ENCODE measurements at regions not wholly inside any gene's neighbourhood (a gene's known extent, or its start where the extent isn't known, plus 50 kb on each side); places are given as distances from the start of the nearest gene placed in this dataset.

GRCh38 chr2:63776382-63776781 is 65.3 kb upstream of the UGP2 start:
- TF ChIP-seq CTCF (IDR thresholded peaks at IDR 0.05) = no peak
- ATAC-seq (ENCODE audit: low FRiP score) = no peak
- DNase-seq (ENCODE audit: low spot score) = no peak

GRCh38 chr2:63777816-63778215 is 63.9 kb upstream of the UGP2 start:
- DNase-seq (ENCODE audit: low spot score) = no peak
- no peak for TF ChIP-seq CTCF (IDR thresholded peaks at IDR 0.05)
- ATAC-seq (ENCODE audit: low FRiP score) = no peak

- no peak for TF ChIP-seq CTCF (IDR thresholded peaks at IDR 0.05)
- no peak for ATAC-seq (ENCODE audit: low FRiP score)
- no peak for DNase-seq (ENCODE audit: low spot score)
Measured at GRCh38 chr2:63778391-63778790, 63.3 kb upstream of the UGP2 start.

GRCh38 chr2:63780518-63781155 is 61.1 kb upstream of the UGP2 start:
- TF ChIP-seq CTCF (IDR thresholded peaks at IDR 0.05) = no peak
- ATAC-seq (ENCODE audit: low FRiP score) = no peak

GRCh38 chr2:63784461-63784860 is 57.2 kb upstream of the UGP2 start:
- DNase-seq (ENCODE audit: low spot score) (no peak), ATAC-seq (ENCODE audit: low FRiP score) (no peak)
- TF ChIP-seq CTCF (IDR thresholded peaks at IDR 0.05) = no peak

More at GRCh38 chr2:63780518-63781155, 61.1 kb upstream of the UGP2 start:
- DNase-seq (ENCODE audit: low spot score) = no peak

GRCh38 chr2:63785096-63785495 is 56.6 kb upstream of the UGP2 start:
- TF ChIP-seq CTCF (IDR thresholded peaks at IDR 0.05) = no peak
- ATAC-seq (ENCODE audit: low FRiP score) (no peak), DNase-seq (ENCODE audit: low spot score) (no peak)

- TF ChIP-seq CTCF (IDR thresholded peaks at IDR 0.05) = no peak
- ATAC-seq (ENCODE audit: low FRiP score) (no peak), DNase-seq (ENCODE audit: low spot score) (no peak)
Measured at GRCh38 chr2:63786471-63786870, 55.2 kb upstream of the UGP2 start.

Data from omental fat pad (tissue), 3 donors.